Smooth muscle cell (in vitro differentiated cells): ENCODE measurements at regions not wholly inside any gene's neighbourhood (a gene's known extent, or its start where the extent isn't known, plus 50 kb on each side); places are given as distances from the start of the nearest gene placed in this dataset.
"Not testable (repeated sequence)": the region's sequence is repeated elsewhere in the genome, so short reads cannot be mapped to it uniquely, and the experiment has no call there.

ENCODE experiments used
- DNase-seq: peaks from one replicate; lab custom pipeline; 2025; ENCODE audit not compliant: unreplicated experiment; lab: John Stamatoyannopoulos, UW
- H2AFZ ChIP-seq: fragments of 200-600 bp; sonication (generic); 2 replicates; pipeline ENCODE4 v1.6.0; 2016; ENCODE audit warnings: antibody characterized with exemption, low read depth, mild to moderate bottlenecking
- H3F3A ChIP-seq: fragments of 200-600 bp; sonication (generic); 2 replicates; pipeline ENCODE4 v1.6.0; 2017; ENCODE audit warnings: antibody characterized with exemption, low read depth
- H3K27ac ChIP-seq: fragments of 200-600 bp; sonication (generic); 2 replicates; pipeline ENCODE4 v1.5.1; 2016; ENCODE audit warnings: low read depth, mild to moderate bottlenecking
- H3K27me3 ChIP-seq: fragments of 200-600 bp; sonication (generic); 2 replicates; pipeline ENCODE4 v1.6.1; 2016; ENCODE audit warnings: low read depth, mild to moderate bottlenecking
- H3K36me3 ChIP-seq: fragments of 200-600 bp; sonication (generic); 2 replicates; pipeline ENCODE4 v1.5.1; 2016; ENCODE audit warnings: low read depth
- H3K4me1 ChIP-seq: fragments of 200-600 bp; sonication (generic); 2 replicates; pipeline ENCODE4 v1.5.1; 2016; ENCODE audit warnings: low read depth
- H3K4me2 ChIP-seq: fragments of 200-600 bp; sonication (generic); 2 replicates; pipeline ENCODE4 v1.6.0; 2016; ENCODE audit warnings: mild to moderate bottlenecking
- H3K4me3 ChIP-seq: fragments of 200-600 bp; sonication (generic); 2 replicates; pipeline ENCODE4 v1.5.1; 2016; ENCODE audit warnings: mild to moderate bottlenecking
- H3K79me2 ChIP-seq: fragments of 200-600 bp; sonication (generic); 2 replicates; pipeline ENCODE4 v1.6.0; 2016; ENCODE audit warnings: low read depth, mild to moderate bottlenecking
- H3K9ac ChIP-seq: fragments of 200-600 bp; sonication (generic); 2 replicates; pipeline ENCODE4 v1.6.0; 2016; ENCODE audit warnings: low read depth
- H3K9me3 ChIP-seq: fragments of 200-600 bp; sonication (generic); replicated peaks from 2 replicates; pipeline ENCODE4 v1.5.1; 2016; ENCODE audit warnings: low read depth
- H4K20me1 ChIP-seq: fragments of 200-600 bp; sonication (generic); 2 replicates; pipeline ENCODE4 v1.6.0; 2016; ENCODE audit warnings: low read depth
- CTCF ChIP-seq: fragments of 200-600 bp; sonication (generic); IDR thresholded peaks from 2 replicates; pipeline ENCODE4 v1.5.1; 2017; ENCODE audit warnings: borderline replicate concordance, mild to moderate bottlenecking, antibody characterized with exemption; ENCODE audit not compliant: insufficient read depth, poor library complexity, severe bottlenecking
- WGBS: methylation state at CpG from one replicate; pipeline ENCODE4 v1.1.7; 2016; ENCODE audit warnings: low lambda C conversion rate; 5-methylcytosine and 5-hydroxymethylcytosine counted together

- Histone ChIP-seq H3K9ac (no peak overlapping the region), H3K4me3 (no peak overlapping the region), H3K27me3 (peaks cover 41% of the 10 kb centered on the region), H3F3A (no peaks in the 10 kb centered on the region), H2AFZ (no peak overlapping the region), H3K79me2 (no peaks in the 10 kb centered on the region), H4K20me1 (no peaks in the 10 kb centered on the region), H3K4me1 (peaks cover 5% of the 10 kb centered on the region), H3K9me3 (no peaks in the 10 kb centered on the region), H3K36me3 (no peaks in the 10 kb centered on the region), H3K4me2 (no peak overlapping the region), H3K27ac (no peak overlapping the region)
- WGBS, result 94% methylated on average over 2 of the region's 2 CpGs
- TF ChIP-seq CTCF, result no peak
- DNase-seq, result no peak
These were observed 118.8 kb upstream of the UNC5B start for GRCh38 chr10:71093531-71093930.

- 86% methylated on average over 4 of the region's 4 CpGs for WGBS
- Histone ChIP-seq H3K27me3 (peaks cover 54% of the 10 kb centered on the region), H3F3A (no peaks in the 10 kb centered on the region), H3K4me2 (no peak overlapping the region), H3K79me2 (no peaks in the 10 kb centered on the region), H3K36me3 (no peaks in the 10 kb centered on the region), H3K4me3 (no peak overlapping the region), H2AFZ (no peak overlapping the region), H3K27ac (no peak overlapping the region), H3K9me3 (no peaks in the 10 kb centered on the region), H3K9ac (no peak overlapping the region), H4K20me1 (no peaks in the 10 kb centered on the region), H3K4me1 (peaks cover 5% of the 10 kb centered on the region)
- no peak for TF ChIP-seq CTCF
- no peak for DNase-seq
These were observed 117.5 kb upstream of the UNC5B start for GRCh38 chr10:71094712-71095390.

- no peaks in the 10 kb centered on the region for H3K9me3 ChIP-seq
- TF ChIP-seq CTCF, result no peak
- no peak overlapping the region for H2AFZ ChIP-seq
- no peak overlapping the region for H3K9ac ChIP-seq
- H3K27me3 ChIP-seq, result peaks cover 55% of the 10 kb centered on the region
- H3K36me3 ChIP-seq, result no peaks in the 10 kb centered on the region
- no peaks in the 10 kb centered on the region for H3K79me2 ChIP-seq
- no peaks in the 10 kb centered on the region for H3F3A ChIP-seq
- 76% methylated on average over 1 of the region's 1 CpG for WGBS
- no peak overlapping the region for H3K4me3 ChIP-seq
- no peak for DNase-seq
- H4K20me1 ChIP-seq, result no peaks in the 10 kb centered on the region
- peaks cover 4% of the 10 kb centered on the region for H3K4me1 ChIP-seq
- no peak overlapping the region for H3K27ac ChIP-seq
- H3K4me2 ChIP-seq, result no peak overlapping the region
These were observed 112.5 kb upstream of the UNC5B start for GRCh38 chr10:71099731-71100361.

- no peaks in the 10 kb centered on the region for H3K79me2 ChIP-seq
- WGBS, result 77% methylated on average over 3 of the region's 3 CpGs
- no peak for TF ChIP-seq CTCF
- peaks cover 24% of the 10 kb centered on the region for H3K27me3 ChIP-seq
- H2AFZ ChIP-seq, result no peak overlapping the region
- H3K4me2 ChIP-seq, result no peak overlapping the region
- no peak overlapping the region for H3K9ac ChIP-seq
- peaks cover 4% of the 10 kb centered on the region for H3K4me1 ChIP-seq
- no peaks in the 10 kb centered on the region for H3K36me3 ChIP-seq
- DNase-seq, result no peak
- H3K4me3 ChIP-seq, result no peak overlapping the region
- no peak overlapping the region for H3K27ac ChIP-seq
- no peaks in the 10 kb centered on the region for H4K20me1 ChIP-seq
- no peaks in the 10 kb centered on the region for H3F3A ChIP-seq
- H3K9me3 ChIP-seq, result no peaks in the 10 kb centered on the region
These were observed 108.4 kb upstream of the UNC5B start for GRCh38 chr10:71103961-71104360.

- H3K9me3 ChIP-seq, H4K20me1 ChIP-seq, H3K79me2 ChIP-seq, H2AFZ ChIP-seq, H3K9ac ChIP-seq, H3K4me3 ChIP-seq, H3K4me2 ChIP-seq, DNase-seq, H3K27me3 ChIP-seq, H3K4me1 ChIP-seq, H3F3A ChIP-seq, H3K27ac ChIP-seq, H3K36me3 ChIP-seq: not testable (repeated sequence)
- 93% methylated on average over 4 of the region's 4 CpGs for WGBS
These were observed 106.2 kb upstream of the UNC5B start for GRCh38 chr10:71106151-71106550.
